GM12875 (cell line): ENCODE measurements at regions not wholly inside any gene's neighbourhood (a gene's known extent, or its start where the extent isn't known, plus 50 kb on each side); places are given as distances from the start of the nearest gene placed in this dataset.

Experiments used
- H3K4me3 ChIP-seq: one replicate; pipeline ENCODE4 v1.5.1; 2011; ENCODE audit warnings: low read depth, low read length, control low read depth
- TF ChIP-seq, protein P1 (sequence below): IDR thresholded peaks from 2 replicates; pipeline ENCODE4 v1.5.1; 2011; ENCODE audit warnings: low read depth, mild to moderate bottlenecking, control low read depth, inconsistent platforms, low read length, moderate library complexity, borderline replicate concordance; ENCODE audit not compliant: insufficient read depth

DNA sequence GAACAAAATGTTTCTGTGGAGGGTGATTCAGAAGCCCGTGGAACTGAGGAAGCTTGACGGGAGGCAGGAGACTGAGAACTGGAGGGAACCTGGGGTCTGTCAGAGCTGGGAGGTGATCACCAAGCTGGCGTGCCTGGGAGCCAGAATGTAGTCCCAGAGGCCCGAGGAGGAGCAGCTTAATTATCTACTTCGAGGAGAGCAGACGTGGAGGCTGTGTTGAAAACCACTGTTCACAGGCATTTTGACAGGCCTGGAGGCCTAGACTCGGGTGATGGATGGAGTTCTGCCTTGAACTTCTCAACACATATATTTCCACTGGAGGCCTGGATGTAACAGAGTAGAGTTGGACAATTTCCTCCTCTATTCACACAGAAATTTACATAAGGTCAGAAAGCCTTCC is 177.7 kb upstream of the SALL1 start:
- TF ChIP-seq, protein P1, sequence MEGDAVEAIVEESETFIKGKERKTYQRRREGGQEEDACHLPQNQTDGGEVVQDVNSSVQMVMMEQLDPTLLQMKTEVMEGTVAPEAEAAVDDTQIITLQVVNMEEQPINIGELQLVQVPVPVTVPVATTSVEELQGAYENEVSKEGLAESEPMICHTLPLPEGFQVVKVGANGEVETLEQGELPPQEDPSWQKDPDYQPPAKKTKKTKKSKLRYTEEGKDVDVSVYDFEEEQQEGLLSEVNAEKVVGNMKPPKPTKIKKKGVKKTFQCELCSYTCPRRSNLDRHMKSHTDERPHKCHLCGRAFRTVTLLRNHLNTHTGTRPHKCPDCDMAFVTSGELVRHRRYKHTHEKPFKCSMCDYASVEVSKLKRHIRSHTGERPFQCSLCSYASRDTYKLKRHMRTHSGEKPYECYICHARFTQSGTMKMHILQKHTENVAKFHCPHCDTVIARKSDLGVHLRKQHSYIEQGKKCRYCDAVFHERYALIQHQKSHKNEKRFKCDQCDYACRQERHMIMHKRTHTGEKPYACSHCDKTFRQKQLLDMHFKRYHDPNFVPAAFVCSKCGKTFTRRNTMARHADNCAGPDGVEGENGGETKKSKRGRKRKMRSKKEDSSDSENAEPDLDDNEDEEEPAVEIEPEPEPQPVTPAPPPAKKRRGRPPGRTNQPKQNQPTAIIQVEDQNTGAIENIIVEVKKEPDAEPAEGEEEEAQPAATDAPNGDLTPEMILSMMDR = no peak
- H3K4me3 ChIP-seq = no peak overlapping the region

DNA sequence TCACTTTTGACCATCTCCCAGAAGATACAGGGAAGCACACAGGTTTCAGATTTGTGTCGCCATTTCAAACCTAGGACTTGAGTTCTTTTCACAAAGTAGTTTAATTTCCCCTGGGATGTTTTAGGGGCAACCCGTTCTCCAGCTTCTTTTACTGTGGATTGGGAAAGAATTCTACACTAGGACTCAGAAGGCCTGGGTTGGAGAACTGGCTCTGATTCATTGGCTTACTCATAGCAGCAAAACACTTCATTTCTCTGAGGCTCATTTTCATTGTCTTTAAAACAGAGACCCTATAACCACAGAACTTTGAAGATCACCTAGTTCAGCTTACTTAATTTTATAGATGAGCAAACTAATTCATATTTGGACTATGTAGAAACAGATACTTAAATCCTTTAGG is 175.9 kb upstream of the SALL1 start:
- H3K4me3 ChIP-seq = no peak overlapping the region
- TF ChIP-seq, protein P1 = no peak

DNA sequence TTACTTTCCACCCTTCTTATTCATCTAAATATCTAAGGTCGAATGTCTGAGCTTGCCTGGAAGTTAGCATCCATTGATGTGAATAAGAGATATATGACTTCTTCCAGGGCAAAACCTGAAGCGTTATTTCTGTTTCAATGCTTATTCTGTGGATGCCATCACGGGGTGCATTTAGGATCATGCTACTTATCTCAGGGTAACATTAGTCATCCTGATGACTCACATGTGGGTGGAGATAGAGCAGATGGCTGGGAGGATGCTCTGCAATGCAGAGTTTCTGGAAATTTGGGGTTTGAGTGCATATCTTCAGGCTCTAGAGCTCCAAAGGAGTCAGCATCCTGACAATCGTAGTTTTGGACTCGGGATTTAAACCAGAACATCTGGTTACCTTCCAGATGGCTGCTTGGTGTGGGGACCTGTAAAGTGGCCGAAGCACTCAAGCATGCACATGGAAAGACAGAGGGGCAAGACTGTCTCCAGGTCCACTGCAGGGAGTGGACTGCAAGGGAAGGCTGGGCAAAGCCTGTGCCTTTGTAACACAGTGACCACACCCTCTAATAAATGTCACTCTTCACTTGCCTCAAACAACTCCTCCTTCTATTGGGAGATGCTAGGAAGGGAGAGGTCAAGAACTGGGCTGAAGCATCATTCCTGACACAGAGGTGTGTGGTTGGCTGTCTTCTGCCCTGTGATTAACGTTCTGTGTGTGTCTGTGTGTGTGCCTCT is 175.2 kb upstream of the SALL1 start:
- no peak overlapping the region for H3K4me3 ChIP-seq
- TF ChIP-seq, protein P1 = no peak

DNA sequence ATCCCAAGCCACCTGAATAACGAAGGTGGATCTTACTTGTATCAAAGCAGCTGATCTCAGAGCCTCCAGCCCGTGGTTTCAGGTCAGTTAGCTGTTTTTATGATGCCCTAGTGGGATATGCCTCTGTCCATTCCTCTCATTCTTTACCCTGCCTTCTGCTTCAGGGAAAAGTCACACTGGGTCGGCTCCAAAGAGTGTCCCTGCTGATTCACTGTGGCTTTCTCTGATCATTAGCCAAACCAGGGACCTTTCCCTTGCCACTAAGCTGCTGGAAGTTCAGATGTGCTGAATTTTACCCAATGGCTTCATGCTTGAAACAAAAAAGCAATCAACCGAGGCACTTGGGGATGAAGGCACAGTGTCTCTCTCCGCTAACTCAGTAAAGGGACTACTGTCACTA is 170.2 kb upstream of the SALL1 start:
- H3K4me3 ChIP-seq = no peak overlapping the region
- TF ChIP-seq, protein P1 = no peak

DNA sequence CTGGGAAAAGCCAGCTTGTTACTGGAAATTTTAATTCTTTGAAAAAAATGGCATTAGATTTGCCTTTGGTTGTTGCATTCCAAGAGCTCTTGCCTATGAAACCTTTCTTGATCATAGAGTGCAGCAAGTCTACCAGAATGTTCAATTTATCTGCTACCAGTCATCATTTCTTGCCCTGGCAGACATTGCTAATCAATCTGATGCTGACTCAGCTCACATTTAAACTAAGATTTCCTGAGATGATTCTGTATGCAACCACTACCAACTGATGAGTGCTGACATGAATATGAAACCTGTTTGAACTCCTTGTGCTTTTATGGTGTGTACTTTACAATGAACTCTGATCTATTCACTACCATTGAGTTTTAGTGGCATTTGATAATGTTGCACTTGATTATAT is 166.5 kb upstream of the SALL1 start:
- H3K4me3 ChIP-seq = no peak overlapping the region
- TF ChIP-seq, protein P1 = no peak

DNA sequence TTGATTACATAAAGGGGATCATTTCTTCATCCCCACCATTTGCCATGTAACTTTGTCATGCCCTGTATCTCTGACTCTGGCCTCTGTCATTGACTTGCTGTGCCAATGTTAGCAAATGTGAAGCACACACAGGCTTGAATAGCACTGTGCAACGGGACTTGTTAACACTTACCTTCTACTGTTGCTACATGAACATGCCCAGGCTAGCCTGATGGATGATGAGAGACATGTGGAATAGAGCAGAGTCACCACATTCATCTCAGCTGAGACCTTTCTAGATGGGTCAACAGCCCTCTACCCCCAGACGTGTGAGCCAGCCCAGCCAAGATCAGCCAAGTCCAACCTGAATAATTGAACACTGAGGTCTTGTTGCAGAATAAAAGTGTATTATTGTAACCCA is 162.1 kb upstream of the SALL1 start:
- H3K4me3 ChIP-seq = no peak overlapping the region
- TF ChIP-seq, protein P1 = no peak

DNA sequence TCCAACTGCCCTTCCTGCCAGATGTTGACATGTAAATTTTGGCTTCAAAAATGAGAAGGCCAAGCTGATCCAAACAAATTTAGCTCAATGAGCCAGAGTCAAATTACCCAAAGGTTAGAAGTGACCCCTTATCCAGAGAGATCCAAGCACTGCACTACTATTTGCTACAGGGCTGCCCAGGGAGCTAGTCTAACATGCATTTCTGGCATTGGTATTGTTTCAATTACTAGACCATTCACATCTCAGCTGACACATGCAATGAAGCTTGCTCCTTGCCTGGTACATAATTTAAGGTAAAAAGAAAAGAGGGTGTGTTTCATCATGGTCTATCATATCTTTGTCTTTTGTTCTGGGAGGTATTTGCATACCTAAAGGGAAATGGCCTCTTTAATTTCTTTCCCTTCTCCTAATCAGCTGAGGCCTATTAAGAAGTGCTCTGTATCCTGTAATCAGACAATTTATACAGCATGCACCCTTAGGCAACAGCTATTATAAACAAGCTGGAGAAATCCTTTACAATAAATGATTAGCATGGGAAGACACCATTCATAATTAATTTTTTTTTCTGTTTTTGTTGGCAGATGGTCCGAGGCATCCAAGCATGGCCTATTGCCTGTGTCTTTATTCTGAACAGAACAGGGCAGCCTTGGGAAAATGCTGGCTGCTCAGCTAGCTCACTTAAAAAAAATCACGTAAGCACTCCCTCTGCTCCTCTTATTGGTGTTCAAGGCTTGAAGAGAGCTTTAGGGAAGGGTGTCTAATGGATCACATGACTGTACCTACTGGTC is 161.5 kb upstream of the SALL1 start:
- TF ChIP-seq, protein P1 = no peak
- H3K4me3 ChIP-seq = no peak overlapping the region
